GM21737 (cell line): ENCODE measurements at regions not wholly inside any gene's neighbourhood (a gene's known extent, or its start where the extent isn't known, plus 50 kb on each side); places are given as distances from the start of the nearest gene placed in this dataset.
A peak's percentile ranks its signal among the peaks of the same experiment; 100 is the strongest.
"Not testable (repeated sequence)": the region's sequence is repeated elsewhere in the genome, so short reads cannot be mapped to it uniquely, and the experiment has no call there.

Source experiments
- ATAC-seq: cut with Tn5 transposase; IDR thresholded peaks from one replicate; pipeline ENCODE4 v1.9.1; 2021; ENCODE audit warnings: mild to moderate bottlenecking, moderate library complexity; ENCODE audit not compliant: unreplicated experiment

GRCh38 chr7:67358738-67359137 lies 362.1 kb downstream of the TYW1 start:
- ATAC-seq = not testable (repeated sequence)

GRCh38 chr7:67359900-67360299 lies 363.3 kb downstream of the TYW1 start:
- no peak for ATAC-seq

DNA sequence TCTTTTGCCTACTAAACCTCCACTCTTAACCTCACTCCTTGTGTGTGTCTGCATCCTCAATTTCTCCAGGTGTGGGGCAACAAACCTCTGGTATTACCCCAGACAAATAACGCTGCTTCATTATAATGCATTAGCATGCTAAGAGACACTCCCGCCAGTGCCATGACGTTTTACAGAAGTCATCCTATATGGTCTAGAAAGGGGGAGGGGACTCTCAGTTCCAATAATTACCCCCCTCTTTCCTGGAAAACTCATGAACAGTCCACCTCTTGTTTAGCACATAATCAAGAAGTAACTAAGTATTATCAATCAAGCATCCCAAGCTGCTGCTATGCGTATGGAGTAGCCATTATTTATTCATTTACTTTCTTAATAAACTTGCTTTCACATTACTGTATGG lies 364.5 kb downstream of the TYW1 start:
- no peak for ATAC-seq

GRCh38 chr7:67364441-67365017 lies 367.9 kb downstream of the TYW1 start:
- no peak for ATAC-seq

DNA sequence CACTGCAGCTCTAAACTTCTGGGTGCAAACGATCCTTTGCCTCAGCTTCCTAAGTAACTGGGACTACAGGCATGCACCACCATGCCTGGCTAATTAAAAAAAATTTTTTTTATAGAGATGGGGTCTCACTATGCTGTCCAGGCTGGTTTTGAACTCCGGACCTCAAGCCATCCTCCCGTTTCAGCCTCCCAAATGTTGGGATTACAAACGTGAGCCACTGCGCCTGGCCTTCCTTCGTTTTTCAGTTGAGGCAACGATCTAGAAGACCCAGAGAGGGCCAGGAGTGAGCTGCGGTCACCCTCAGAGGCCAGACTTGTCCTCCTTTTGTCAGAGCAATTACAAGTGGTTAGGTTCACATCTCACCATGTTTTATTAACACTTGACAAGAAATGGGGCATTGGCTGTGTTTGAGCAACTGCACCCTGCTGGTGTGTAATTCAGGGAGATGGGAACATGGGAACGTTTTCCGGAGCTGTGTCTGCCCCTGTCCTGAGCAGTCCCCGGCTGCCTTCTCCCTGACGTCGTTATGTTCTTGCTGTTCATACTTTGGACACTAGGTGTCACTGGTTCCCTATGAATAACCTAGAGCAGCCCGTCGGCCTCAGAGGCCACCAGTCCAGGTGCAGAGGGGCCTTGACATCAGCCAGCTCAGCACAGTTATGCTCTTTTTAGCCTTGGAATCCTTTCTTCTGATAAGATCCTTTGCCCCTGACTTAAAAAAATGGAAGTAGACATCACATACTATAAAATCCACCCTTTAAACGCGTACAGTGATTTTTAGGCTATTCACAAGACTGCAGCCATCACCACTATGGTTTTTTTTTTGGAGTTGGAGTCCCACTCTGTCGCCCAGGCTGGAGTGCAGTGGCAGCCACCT lies 375.0 kb downstream of the TYW1 start:
- ATAC-seq = peak; percentile 82

DNA sequence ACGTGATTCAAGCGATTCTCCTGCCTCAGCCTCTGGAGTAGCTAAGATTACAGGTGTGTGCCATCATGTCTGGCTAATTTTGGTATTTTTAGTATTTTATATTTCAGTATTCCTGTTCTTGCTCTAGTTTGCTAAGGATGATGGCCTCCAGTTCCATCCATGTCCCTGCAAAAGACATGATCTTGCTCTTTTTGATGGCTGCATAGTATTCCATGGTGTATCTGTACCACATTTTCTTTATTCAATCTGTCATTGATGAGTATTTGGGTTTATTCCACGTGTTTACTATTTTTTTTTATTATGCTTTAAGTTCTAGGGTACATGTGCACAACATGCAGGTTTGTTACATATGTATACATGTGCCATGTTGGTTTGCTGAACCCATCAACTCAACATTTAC lies 376.8 kb downstream of the TYW1 start:
- not testable (repeated sequence) for ATAC-seq

DNA sequence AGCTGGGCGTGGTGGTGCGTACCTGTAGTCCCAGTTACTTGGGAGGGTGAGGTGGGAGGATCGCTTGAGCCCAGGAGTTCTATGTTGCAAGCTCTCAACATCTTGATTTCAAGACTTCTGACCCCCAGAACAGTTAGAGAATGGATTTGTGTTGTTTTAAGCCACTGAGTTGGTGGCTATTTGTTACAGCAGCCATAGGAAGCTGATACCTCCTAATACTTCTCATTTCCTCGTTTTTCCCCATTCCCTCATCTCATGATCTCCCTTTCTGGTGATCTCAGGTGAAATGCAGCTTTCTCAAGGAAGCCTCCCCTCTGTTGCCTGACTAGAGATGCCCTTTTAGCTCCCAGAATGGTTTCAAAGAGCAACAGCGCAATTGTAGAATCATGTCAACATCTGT lies 378.8 kb downstream of the TYW1 start:
- no peak for ATAC-seq

GRCh38 chr7:67377939-67378862 lies 381.6 kb downstream of the TYW1 start:
- ATAC-seq = peak; percentile 80

GRCh38 chr7:67380326-67380725 lies 383.7 kb downstream of the TYW1 start:
- no peak for ATAC-seq

- ATAC-seq = no peak
Observed at GRCh38 chr7:67380858-67381257, 384.2 kb downstream of the TYW1 start.

DNA sequence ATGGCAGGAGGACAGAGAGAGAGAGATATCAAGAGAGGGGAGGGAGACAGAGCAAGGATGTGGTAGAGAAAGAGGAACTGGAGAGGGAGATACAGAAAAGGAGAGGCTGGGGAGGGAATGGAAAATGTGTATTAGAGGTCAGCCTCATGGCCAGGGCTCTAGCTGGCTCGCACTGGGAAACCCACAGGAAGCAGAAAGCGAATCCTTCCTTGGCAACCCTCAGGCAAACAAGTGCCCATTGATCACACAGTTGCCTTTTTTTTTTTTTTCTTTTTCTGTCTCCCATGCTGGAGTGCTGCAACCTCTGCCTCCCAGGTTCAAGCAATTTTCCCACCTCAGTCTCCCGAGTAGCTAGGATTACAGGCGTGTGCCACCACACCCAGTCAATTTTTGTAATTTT lies 391.2 kb downstream of the TYW1 start:
- no peak for ATAC-seq

DNA sequence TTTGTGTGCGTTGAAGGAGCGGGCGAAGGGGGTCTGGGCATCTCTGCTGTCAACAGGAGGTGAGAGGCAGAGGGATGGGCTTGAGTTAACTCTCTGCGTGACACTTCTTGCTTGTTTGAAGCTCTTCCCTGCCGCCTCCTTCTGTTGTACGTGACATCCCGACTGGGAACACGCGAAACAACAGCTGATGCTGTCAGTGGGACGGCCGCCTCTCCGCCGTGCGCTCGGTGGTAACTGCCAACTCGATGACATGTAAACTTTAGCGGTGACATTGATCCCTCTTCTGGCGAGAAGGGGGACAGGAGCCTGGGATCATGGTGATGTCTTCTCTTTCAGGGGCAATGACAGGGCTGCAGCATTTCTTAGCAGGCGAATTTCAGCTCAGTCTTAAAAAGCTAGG lies 394.5 kb downstream of the TYW1 start:
- no peak for ATAC-seq

GRCh38 chr7:67392596-67393438 lies 396.2 kb downstream of the TYW1 start:
- ATAC-seq = no peak

- no peak for ATAC-seq
Observed at GRCh38 chr7:67393903-67394302, 397.3 kb downstream of the TYW1 start.

DNA sequence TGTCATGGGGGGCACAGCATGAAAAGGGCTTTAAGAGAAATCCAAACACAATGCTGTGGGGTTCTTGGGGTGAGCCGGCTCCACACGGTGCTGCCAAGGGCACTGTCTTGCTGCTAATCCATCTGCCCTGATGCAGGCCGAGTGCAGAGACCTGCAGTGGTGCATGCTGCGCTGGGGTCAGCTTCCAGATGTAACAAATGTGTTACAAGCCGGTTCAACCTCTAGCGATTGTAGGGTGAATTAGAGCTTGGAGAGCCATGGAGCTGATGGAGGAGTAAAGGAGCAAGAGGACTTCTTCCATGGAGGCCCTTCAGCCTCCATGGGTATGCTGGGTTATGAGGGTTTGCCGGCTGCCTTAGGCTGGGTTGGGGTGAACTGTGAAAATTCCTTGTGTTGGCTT lies 402.3 kb downstream of the TYW1 start:
- no peak for ATAC-seq

DNA sequence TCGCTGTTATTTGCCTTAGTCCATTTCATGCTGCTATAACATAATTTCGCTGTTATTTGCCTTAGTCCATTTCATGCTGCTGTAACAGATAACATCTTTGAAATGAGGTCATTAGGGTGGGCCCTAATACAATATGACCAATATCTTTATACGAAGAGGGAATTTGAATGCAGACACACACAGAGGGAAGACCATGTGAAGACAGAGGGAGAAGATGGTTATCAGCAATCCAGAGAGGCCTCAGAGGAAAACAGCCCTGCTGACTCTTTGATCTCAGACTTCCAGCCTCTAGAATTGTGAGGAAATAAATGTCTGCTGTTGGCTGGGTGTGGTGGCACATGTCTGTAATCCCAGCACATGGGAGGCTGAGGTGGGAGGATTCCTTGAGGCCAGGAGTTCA lies 404.9 kb downstream of the TYW1 start:
- ATAC-seq = no peak

DNA sequence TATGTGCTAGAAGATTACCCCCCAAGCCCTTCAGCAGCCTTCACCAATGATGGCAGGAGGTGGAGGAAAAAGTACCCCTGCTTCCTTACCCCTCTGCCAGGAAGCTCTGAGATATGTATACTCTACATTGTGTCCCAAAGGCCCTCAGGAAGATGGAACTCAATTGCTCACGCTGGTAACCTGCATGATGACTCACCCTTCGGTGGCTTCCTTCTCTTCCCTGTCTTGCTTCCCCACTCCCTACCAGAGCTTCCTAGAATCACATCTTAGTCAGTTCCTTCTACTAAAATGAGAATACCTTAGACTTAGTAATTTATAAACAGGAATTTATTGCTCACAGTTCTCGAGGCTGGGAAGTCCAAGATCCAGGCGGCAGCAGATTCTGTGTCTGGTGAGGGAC lies 405.6 kb downstream of the TYW1 start:
- no peak for ATAC-seq

DNA sequence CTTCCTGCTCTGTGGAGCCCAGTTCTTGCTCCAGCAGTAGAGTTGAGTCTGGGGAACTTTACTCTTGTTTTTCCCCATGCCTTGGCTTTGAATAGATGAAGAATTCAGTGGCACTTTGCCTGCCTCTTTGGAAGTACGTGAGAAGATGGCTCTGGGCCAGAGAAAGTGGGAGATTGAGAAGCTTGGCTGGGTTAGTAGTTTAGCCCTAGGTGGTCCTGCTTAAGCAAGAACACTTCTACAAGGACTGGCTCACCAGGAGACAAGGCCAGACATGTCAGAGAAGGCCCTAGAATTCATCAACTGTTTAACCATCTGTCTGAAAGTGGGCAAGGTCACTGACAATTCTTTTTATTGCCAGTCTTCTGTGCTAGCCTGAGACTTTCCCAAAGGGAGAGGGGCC lies 410.3 kb downstream of the TYW1 start:
- no peak for ATAC-seq

DNA sequence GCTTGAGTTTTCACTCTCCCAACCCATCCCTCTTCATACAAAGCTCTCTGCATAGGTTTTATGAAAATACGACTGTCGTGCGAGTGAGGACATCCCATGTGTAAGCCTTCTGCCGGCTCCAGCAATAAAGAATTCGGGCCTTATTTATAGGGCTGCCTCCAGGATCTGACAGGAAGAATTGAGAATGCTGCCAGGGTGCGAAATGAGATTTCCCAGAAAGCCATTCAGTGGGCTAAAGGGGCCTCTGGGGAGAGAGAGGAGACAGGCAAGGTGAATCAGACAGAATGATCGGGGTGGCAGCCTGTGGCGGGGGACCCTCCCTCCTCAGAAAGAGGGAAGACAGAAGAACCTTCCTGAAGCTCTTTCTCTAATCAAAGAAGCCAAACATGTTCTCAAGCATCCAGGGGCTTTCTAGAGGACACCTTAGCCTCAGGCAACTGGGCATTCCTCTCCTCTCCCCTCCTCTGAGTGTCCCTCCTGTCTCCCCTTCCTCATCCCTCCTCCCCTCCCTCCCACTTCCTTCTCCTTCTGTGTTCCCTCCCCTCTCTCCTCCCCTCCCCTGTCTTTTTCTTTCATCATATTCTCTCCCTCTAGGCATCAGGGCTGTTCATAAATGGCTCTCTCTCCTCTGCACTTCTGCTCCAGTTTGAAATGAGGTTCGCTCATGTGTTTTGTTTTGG lies 410.9 kb downstream of the TYW1 start:
- ATAC-seq = no peak

- ATAC-seq = no peak
Observed at GRCh38 chr7:67408109-67408508, 411.5 kb downstream of the TYW1 start.
